Panc1 (cell line): ENCODE measurements at regions not wholly inside any gene's neighbourhood (a gene's known extent, or its start where the extent isn't known, plus 50 kb on each side); places are given as distances from the start of the nearest gene placed in this dataset.

Experiments
- ATAC-seq: fragments of 200-7000 bp; cut with Tn5 transposase; 2 replicates; pipeline ENCODE4 v1.9.1; 2020; ENCODE audit warnings: mild to moderate bottlenecking, moderate library complexity
- BruUV-seq: library from RNA; stranded (reverse); fragments of 400-500 nt; replicated peaks from 2 replicates; lab custom pipeline; 2021; lab: Mats Ljungman, UMichigan
- CTCF ChIA-PET: fragments of 300-600 bp; sonication (Branson Sonifier 250); formaldehyde crosslinking; loops from one replicate; lab custom pipeline; 2022; ENCODE audit warnings: antibody characterized with exemption; lab: Charles Lee
- POLR2A ChIA-PET: fragments of 300-600 bp; sonication (Branson Sonifier 250); formaldehyde crosslinking; loops from one replicate; lab custom pipeline; 2022; ENCODE audit warnings: antibody characterized with exemption; lab: Charles Lee
- DNase-seq: peaks from one replicate; pipeline ENCODE4 v3.0.0-alpha.2; 2010; ENCODE audit warnings: low read depth, low spot score
- H3K27ac ChIP-seq: 2 replicates; pipeline ENCODE4 v1.5.1; 2011; ENCODE audit warnings: mild to moderate bottlenecking, low read length, inconsistent platforms
- H3K27me3 ChIP-seq: fragments of 200-500 bp; sonication (Bioruptor generic); 2 replicates; pipeline ENCODE4 v1.6.0; 2014; ENCODE audit warnings: low read length, inconsistent platforms; ENCODE audit not compliant: control insufficient read depth, insufficient read depth
- H3K36me3 ChIP-seq: fragments of 200-500 bp; sonication (Bioruptor generic); 2 replicates; pipeline ENCODE4 v1.5.1; 2014; ENCODE audit warnings: inconsistent platforms, mild to moderate bottlenecking, low read length, moderate library complexity; ENCODE audit not compliant: control insufficient read depth, insufficient read depth
- H3K4me1 ChIP-seq: 2 replicates; pipeline ENCODE4 v1.5.1; 2011; ENCODE audit warnings: inconsistent platforms, mild to moderate bottlenecking, low read length, moderate library complexity; ENCODE audit not compliant: control insufficient read depth, insufficient read depth
- H3K4me3 ChIP-seq, 2 experiments: 2 replicates each; pipeline ENCODE4 v1.5.1; 2011 to 2012; ENCODE audit warnings: low read depth in 2 of 2, low read length in 2 of 2, mild to moderate bottlenecking in 2 of 2, inconsistent platforms in 1 of 2, moderate library complexity in 1 of 2
- H3K9me3 ChIP-seq: fragments of 200-500 bp; sonication (Bioruptor generic); 2 replicates; pipeline ENCODE4 v1.5.1; 2014; ENCODE audit warnings: low read depth, mild to moderate bottlenecking, inconsistent platforms, low read length, moderate library complexity; ENCODE audit not compliant: control insufficient read depth, insufficient read depth
- CTCF ChIP-seq: fragments of 450-650 bp; IDR thresholded peaks from 2 replicates; pipeline ENCODE4 v1.5.1; 2017; ENCODE audit warnings: mild to moderate bottlenecking
- POLR2AphosphoS5 ChIP-seq: IDR thresholded peaks from 2 replicates; pipeline ENCODE4 v1.6.1; 2012; ENCODE audit warnings: mild to moderate bottlenecking, low read depth, low read length, moderate library complexity
- SIN3A ChIP-seq: IDR thresholded peaks from 2 replicates; pipeline ENCODE4 v1.6.1; 2012; ENCODE audit warnings: low read depth, mild to moderate bottlenecking, low read length, moderate library complexity, borderline replicate concordance; ENCODE audit not compliant: insufficient read depth
- TCF7L2 ChIP-seq: IDR thresholded peaks from 2 replicates; pipeline ENCODE4 v1.6.1; 2011; ENCODE audit warnings: mild to moderate bottlenecking, low read depth, low read length, inconsistent platforms
- in situ Hi-C: cut with HindIII; loops from 2 replicates; pipeline ENCODE4 v1.10.0; 2016; ENCODE audit warnings: low sequenced_read_pairs, low pct_unique_long_range_greater_than_20kb
- intact Hi-C: fragments of 100-400 bp; cut with micrococcal nuclease; formaldehyde crosslinking; loops from one replicate; pipeline ENCODE4 v1.10.0; 2022; ENCODE audit not compliant: unreplicated experiment
- TF ChIP-seq, protein P1 (sequence below), 2 experiments: IDR thresholded peaks; 2 replicates each; pipeline ENCODE4 v1.6.1; 2011 to 2012; ENCODE audit warnings: low read depth in 2 of 2, control low read depth in 1 of 2, low read length in 1 of 2, mild to moderate bottlenecking in 1 of 2, moderate library complexity in 1 of 2; ENCODE audit not compliant: insufficient read depth in 1 of 2

- intact Hi-C loops (no loop called here), in situ Hi-C loops (no loop called here)
- Histone ChIP-seq H3K27me3 (no peaks in the 10 kb centered on the region), H3K4me3 (no peak overlapping the region), H3K9me3 (no peaks in the 10 kb centered on the region), H3K27ac (no peak overlapping the region), H3K36me3 (no peaks in the 10 kb centered on the region), H3K4me1 (no peaks in the 10 kb centered on the region)
- no TSS peak for BruUV-seq
- ChIA-PET CTCF (no interaction called here), POLR2A (no interaction called here)
- ATAC-seq (no peak), DNase-seq (no peak)
- TF ChIP-seq TCF7L2 = no peak
- TF ChIP-seq SIN3A = no peak
- TF ChIP-seq CTCF = no peak
- TF ChIP-seq, protein P1, sequence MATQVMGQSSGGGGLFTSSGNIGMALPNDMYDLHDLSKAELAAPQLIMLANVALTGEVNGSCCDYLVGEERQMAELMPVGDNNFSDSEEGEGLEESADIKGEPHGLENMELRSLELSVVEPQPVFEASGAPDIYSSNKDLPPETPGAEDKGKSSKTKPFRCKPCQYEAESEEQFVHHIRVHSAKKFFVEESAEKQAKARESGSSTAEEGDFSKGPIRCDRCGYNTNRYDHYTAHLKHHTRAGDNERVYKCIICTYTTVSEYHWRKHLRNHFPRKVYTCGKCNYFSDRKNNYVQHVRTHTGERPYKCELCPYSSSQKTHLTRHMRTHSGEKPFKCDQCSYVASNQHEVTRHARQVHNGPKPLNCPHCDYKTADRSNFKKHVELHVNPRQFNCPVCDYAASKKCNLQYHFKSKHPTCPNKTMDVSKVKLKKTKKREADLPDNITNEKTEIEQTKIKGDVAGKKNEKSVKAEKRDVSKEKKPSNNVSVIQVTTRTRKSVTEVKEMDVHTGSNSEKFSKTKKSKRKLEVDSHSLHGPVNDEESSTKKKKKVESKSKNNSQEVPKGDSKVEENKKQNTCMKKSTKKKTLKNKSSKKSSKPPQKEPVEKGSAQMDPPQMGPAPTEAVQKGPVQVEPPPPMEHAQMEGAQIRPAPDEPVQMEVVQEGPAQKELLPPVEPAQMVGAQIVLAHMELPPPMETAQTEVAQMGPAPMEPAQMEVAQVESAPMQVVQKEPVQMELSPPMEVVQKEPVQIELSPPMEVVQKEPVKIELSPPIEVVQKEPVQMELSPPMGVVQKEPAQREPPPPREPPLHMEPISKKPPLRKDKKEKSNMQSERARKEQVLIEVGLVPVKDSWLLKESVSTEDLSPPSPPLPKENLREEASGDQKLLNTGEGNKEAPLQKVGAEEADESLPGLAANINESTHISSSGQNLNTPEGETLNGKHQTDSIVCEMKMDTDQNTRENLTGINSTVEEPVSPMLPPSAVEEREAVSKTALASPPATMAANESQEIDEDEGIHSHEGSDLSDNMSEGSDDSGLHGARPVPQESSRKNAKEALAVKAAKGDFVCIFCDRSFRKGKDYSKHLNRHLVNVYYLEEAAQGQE (IDR thresholded peaks at IDR 0.05; ENCODE audit: insufficient read depth in 1 of 2, low read depth in 2 of 2, low read length in 1 of 2) = no peak
- no peak for TF ChIP-seq POLR2AphosphoS5
Observed at GRCh38 chr3:64358853-64359252, 133.6 kb upstream of the PRICKLE2 start.

DNA sequence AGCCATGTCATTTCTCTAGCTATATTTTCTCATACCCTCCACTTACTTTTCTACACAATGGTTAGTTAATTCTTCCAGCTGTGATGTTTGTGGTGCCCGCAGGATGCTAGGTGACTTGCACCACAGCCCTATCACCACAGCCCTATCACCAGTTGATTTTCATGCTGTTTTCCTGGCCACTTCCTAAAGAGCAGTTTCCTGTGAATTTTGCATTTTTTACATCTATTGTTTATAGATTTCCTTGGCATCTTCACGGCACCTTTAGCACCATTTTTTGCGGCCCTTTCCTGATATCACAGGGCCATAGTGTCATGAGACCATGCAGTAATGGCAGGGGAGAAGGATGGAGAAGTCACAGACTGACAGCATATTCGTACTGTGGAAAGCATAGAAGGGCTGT lies 132.9 kb upstream of the PRICKLE2 start:
- no TSS peak for BruUV-seq

More for the DNA sequence above, 132.9 kb upstream of the PRICKLE2 start:
- TF ChIP-seq, protein P1 (IDR thresholded peaks at IDR 0.05; ENCODE audit: insufficient read depth in 1 of 2, low read depth in 2 of 2, low read length in 1 of 2) = no peak
- TF ChIP-seq POLR2AphosphoS5 = no peak
- TF ChIP-seq CTCF = no peak
- TF ChIP-seq TCF7L2 = no peak
- no peak for TF ChIP-seq SIN3A
- ChIA-PET POLR2A (no interaction called here), CTCF (no interaction called here)
- DNase-seq (no peak), ATAC-seq (no peak)
- intact Hi-C loops = no loop called here
- in situ Hi-C loops = no loop called here
- H3K4me1 ChIP-seq = no peaks in the 10 kb centered on the region
- no peaks in the 10 kb centered on the region for H3K27me3 ChIP-seq
- H3K36me3 ChIP-seq = no peaks in the 10 kb centered on the region
- no peak overlapping the region for H3K27ac ChIP-seq
- H3K9me3 ChIP-seq = no peaks in the 10 kb centered on the region
- H3K4me3 ChIP-seq = no peak overlapping the region
